ENCODE measurements at regions not wholly inside any gene's neighbourhood (a gene's known extent, or its start where the extent isn't known, plus 50 kb on each side); places are given as distances from the start of the nearest gene placed in this dataset.
"Not testable (repeated sequence)": the region's sequence is repeated elsewhere in the genome, so short reads cannot be mapped to it uniquely, and the experiment has no call there.

DNA sequence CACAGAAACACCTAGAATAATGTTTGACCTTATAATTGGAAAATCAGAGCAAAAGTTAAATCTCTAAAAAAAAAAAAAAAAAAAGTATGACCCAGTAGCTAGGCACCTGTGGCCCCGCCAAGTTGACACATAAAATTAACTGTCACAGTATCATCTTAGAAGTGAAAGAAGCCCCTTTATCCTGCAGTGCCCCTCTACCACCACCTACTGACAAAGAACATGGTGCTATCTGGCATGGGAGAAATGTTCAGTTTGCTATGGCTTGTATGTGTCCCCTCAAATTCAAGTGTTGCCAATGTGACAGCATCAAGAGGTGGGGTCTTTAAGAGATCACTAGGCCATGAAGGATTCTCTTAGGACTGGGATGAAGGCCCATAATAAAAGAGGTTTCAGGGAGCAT, 601.5 kb downstream of the TRIML1 start:
- H3K9me3 ChIP-seq (ENCODE audit: low read length); H3K4me3 ChIP-seq (ENCODE audit: low read depth in 1 of 2, low read length in 2 of 2); H3K27ac ChIP-seq (ENCODE audit: low read depth, low read length); H3K9ac ChIP-seq (ENCODE audit: low read length); H3K36me3 ChIP-seq (ENCODE audit: insufficient read depth, low read length); H3K27me3 ChIP-seq (ENCODE audit: control insufficient read depth in 1 of 2, insufficient read depth in 2 of 2, low read length in 2 of 2); H3K4me1 ChIP-seq (ENCODE audit: insufficient read depth, low read length): not testable (repeated sequence)

DNA sequence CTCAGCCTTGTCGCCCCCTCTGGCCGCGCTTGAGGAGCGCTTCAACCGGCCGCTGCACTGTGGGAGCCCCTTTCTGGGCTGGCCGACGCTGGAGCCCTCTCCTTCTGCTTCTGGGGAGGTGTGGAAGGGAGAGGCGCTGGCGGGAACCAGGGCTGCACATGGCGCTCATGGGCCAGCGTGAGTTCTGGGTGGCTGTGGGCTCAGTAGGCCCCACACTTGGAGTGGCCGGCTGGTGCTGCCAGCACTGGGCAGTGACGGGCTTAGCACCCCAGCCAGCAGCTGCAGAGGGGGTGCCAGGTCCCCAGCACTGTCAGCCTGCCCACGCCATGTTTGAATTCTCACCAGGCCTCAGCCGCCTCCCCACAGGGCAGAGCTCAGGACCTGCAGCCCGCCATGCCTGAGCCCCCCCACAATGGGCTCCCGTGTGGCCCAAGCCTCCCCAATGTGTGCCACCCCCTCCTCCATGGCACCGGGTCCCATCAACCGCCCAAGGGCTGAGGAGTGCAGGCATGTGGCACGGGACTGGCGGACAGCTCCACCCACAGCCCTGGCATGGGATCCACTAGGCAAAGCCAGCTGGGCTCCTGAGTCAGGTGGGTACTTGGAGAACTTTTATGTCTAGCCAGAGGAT, 615.2 kb downstream of the TRIML1 start:
- Histone ChIP-seq H3K27ac (ENCODE audit: low read depth, low read length) (no peak overlapping the region), H3K36me3 (ENCODE audit: insufficient read depth, low read length) (no peaks in the 10 kb centered on the region), H3K9ac (ENCODE audit: low read length) (no peak overlapping the region), H3K4me3 (ENCODE audit: low read depth in 1 of 2, low read length in 2 of 2) (no peak overlapping the region), H3K27me3 (ENCODE audit: control insufficient read depth in 1 of 2, insufficient read depth in 2 of 2, low read length in 2 of 2) (no peaks in the 10 kb centered on the region), H3K9me3 (ENCODE audit: low read length) (no peaks in the 10 kb centered on the region), H3K4me1 (ENCODE audit: insufficient read depth, low read length) (no peaks in the 10 kb centered on the region)

DNA sequence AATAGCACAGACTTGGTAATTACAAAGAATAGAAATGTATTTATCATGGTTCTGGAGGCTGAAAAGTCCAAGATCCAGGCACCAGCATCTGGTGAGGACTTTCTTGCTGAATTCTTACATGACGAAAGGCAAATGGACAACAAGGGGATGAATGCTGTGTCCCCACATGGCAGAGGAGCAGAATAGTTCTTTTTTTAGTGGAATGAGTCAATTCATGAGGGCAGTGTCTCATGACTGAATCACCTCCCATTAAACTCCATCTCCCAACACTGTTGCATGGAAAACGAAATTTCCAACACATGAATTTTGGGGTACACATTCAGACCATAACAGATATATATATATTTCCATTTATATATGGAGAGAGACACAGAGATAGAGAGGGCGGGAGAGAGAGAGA, 628.3 kb downstream of the TRIML1 start:
- Histone ChIP-seq H3K4me3 (ENCODE audit: low read depth in 1 of 2, low read length in 2 of 2) (no peak overlapping the region), H3K9ac (ENCODE audit: low read length) (no peak overlapping the region), H3K4me1 (ENCODE audit: insufficient read depth, low read length) (no peaks in the 10 kb centered on the region)

DNA sequence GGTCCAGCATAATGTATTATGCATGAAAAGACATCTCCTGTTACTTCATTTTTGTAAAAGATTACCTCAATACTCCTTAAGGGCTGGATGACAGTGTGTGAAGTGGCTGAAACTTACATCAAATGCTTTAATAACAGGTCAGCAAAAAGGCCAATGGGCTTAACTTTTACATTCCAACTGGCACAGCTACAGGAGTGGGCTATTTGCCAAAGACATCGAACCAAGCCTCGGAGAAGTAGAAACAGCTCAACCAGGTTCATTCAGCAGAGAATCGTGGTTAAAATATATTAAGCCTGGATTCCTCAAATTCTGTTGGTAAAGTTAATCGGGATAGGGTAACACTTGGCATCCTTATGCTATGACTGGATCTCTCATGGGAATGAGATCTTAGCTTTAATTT, 639.7 kb downstream of the TRIML1 start:
- Histone ChIP-seq H3K4me3 (ENCODE audit: low read depth in 1 of 2, low read length in 2 of 2) (no peak overlapping the region), H3K27me3 (ENCODE audit: control insufficient read depth in 1 of 2, insufficient read depth in 2 of 2, low read length in 2 of 2) (no peaks in the 10 kb centered on the region), H3K4me1 (ENCODE audit: insufficient read depth, low read length) (no peaks in the 10 kb centered on the region), H3K36me3 (ENCODE audit: insufficient read depth, low read length) (no peaks in the 10 kb centered on the region), H3K9me3 (ENCODE audit: low read length) (no peaks in the 10 kb centered on the region), H3K9ac (ENCODE audit: low read length) (no peak overlapping the region), H3K27ac (ENCODE audit: low read depth, low read length) (no peak overlapping the region)

More for the DNA sequence above, 628.3 kb downstream of the TRIML1 start:
- no peaks in the 10 kb centered on the region for H3K9me3 ChIP-seq (ENCODE audit: low read length)
- H3K27me3 ChIP-seq (ENCODE audit: control insufficient read depth in 1 of 2, insufficient read depth in 2 of 2, low read length in 2 of 2): no peaks in the 10 kb centered on the region
- H3K27ac ChIP-seq (ENCODE audit: low read depth, low read length): no peak overlapping the region
- no peaks in the 10 kb centered on the region for H3K36me3 ChIP-seq (ENCODE audit: insufficient read depth, low read length)

DNA sequence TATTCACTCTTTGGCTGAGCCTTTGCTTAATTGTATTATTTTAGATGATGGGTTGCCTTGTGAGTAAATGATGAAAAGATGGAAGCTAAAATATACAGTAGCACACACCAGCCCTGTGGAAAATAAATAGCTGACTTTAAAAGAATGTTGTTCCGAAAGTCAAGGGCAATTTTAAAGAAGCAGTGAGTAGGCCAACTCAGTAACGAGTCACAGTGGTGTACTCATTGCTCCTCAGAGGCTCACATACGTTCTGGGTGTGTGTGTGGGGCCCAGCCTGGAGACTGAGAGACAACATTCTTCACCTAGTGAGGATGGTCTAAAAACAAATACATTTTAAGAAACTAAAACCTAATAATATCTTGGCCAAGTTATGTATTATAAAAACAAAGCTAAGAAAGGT, 640.3 kb downstream of the TRIML1 start:
- Histone ChIP-seq H3K36me3 (ENCODE audit: insufficient read depth, low read length) (no peaks in the 10 kb centered on the region), H3K4me1 (ENCODE audit: insufficient read depth, low read length) (no peaks in the 10 kb centered on the region), H3K9ac (ENCODE audit: low read length) (no peak overlapping the region), H3K4me3 (ENCODE audit: low read depth in 1 of 2, low read length in 2 of 2) (no peak overlapping the region), H3K27ac (ENCODE audit: low read depth, low read length) (no peak overlapping the region), H3K9me3 (ENCODE audit: low read length) (no peaks in the 10 kb centered on the region), H3K27me3 (ENCODE audit: control insufficient read depth in 1 of 2, insufficient read depth in 2 of 2, low read length in 2 of 2) (no peaks in the 10 kb centered on the region)

DNA sequence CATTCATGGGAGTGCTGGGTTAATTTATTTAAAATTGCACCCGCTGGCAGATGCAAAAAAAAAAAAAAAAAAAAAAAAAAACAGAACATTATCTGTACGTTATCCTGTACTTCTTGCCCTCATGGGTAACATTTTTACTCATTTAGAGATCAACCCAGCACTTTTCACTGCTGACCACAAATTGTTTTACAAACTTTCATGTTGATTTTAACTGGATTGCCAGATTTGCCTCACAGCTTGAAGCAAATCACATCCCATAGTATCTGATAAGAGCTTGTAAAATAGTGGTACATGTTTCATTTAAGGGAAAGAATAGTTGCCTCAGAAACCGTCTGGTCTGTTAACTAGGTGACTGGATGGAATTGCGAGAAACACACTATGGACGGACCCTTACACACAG, 640.8 kb downstream of the TRIML1 start:
- Histone ChIP-seq H3K36me3 (ENCODE audit: insufficient read depth, low read length) (no peaks in the 10 kb centered on the region), H3K4me1 (ENCODE audit: insufficient read depth, low read length) (no peaks in the 10 kb centered on the region), H3K9me3 (ENCODE audit: low read length) (no peaks in the 10 kb centered on the region), H3K27ac (ENCODE audit: low read depth, low read length) (no peak overlapping the region), H3K4me3 (ENCODE audit: low read depth in 1 of 2, low read length in 2 of 2) (no peak overlapping the region), H3K27me3 (ENCODE audit: control insufficient read depth in 1 of 2, insufficient read depth in 2 of 2, low read length in 2 of 2) (no peaks in the 10 kb centered on the region), H3K9ac (ENCODE audit: low read length) (no peak overlapping the region)

DNA sequence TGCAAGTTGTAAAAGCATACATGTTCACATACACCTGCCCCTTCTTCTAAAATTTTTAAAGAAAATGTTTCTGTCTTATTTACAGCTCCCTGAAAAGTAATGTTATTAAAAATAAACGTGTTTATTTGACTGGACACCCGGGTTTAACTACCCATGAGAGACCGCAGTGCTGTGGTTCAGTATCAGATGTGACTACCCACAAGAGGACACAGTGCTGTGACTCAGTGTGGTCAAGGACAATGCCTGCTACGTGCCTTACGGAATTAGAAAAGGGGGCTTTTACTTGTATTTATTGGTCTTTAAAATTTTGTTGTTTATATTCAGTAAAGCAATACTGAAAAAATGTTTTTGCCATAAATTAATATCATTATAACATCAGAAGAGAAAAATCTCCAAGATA, 641.4 kb downstream of the TRIML1 start:
- no peaks in the 10 kb centered on the region for H3K9me3 ChIP-seq (ENCODE audit: low read length)
- H3K36me3 ChIP-seq (ENCODE audit: insufficient read depth, low read length): no peaks in the 10 kb centered on the region
- no peak overlapping the region for H3K4me3 ChIP-seq (ENCODE audit: low read depth in 1 of 2, low read length in 2 of 2)
- H3K4me1 ChIP-seq (ENCODE audit: insufficient read depth, low read length): no peaks in the 10 kb centered on the region
- H3K9ac ChIP-seq (ENCODE audit: low read length): no peak overlapping the region
- no peak overlapping the region for H3K27ac ChIP-seq (ENCODE audit: low read depth, low read length)
- no peaks in the 10 kb centered on the region for H3K27me3 ChIP-seq (ENCODE audit: control insufficient read depth in 1 of 2, insufficient read depth in 2 of 2, low read length in 2 of 2)

DNA sequence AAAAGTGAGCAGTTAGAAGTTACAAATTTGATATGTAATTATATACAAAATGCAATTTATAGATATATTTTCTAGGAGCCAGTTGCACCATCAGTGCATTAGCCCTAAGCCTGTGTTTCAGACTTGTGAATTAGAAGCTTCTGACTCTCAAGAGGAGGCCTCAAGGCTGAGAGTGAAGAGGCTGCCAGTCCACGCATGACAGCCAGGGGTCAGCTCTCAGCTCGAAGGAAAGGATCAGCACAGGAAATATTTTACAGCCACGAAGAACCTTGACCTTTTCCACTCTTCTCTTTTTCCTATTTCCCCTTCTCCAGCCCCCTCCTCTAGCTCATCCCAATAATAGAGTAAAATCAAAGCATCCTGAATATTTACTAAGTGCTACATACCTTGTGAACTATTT, 642.4 kb downstream of the TRIML1 start:
- H3K9ac ChIP-seq (ENCODE audit: low read length): no peak overlapping the region
- H3K9me3 ChIP-seq (ENCODE audit: low read length): no peaks in the 10 kb centered on the region
- H3K4me1 ChIP-seq (ENCODE audit: insufficient read depth, low read length): no peaks in the 10 kb centered on the region
- no peaks in the 10 kb centered on the region for H3K27me3 ChIP-seq (ENCODE audit: control insufficient read depth in 1 of 2, insufficient read depth in 2 of 2, low read length in 2 of 2)
- H3K4me3 ChIP-seq (ENCODE audit: low read depth in 1 of 2, low read length in 2 of 2): no peak overlapping the region
- no peaks in the 10 kb centered on the region for H3K36me3 ChIP-seq (ENCODE audit: insufficient read depth, low read length)
- no peak overlapping the region for H3K27ac ChIP-seq (ENCODE audit: low read depth, low read length)

DNA sequence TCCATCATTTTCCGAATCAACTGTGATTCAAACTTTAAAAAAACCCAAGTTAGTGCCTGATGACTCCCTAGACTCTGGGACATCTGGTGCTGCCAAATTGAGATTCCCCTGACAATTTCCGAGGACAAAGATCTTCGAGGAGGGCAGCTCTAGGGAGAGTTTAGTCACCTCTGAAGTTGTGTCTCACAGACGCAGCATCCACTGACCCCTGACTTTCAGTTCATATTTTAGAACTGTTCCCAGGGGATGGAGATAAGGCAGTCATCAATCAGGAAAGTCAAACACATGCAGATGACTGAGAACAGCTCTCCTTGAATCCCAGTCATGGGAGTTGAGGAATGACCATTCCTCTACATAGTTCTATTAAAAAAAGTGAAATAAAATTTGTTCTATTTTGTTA, 643.9 kb downstream of the TRIML1 start:
- no peaks in the 10 kb centered on the region for H3K4me1 ChIP-seq (ENCODE audit: insufficient read depth, low read length)
- no peaks in the 10 kb centered on the region for H3K36me3 ChIP-seq (ENCODE audit: insufficient read depth, low read length)
- H3K4me3 ChIP-seq (ENCODE audit: low read depth in 1 of 2, low read length in 2 of 2): no peak overlapping the region
- no peak overlapping the region for H3K9ac ChIP-seq (ENCODE audit: low read length)
- no peaks in the 10 kb centered on the region for H3K27me3 ChIP-seq (ENCODE audit: control insufficient read depth in 1 of 2, insufficient read depth in 2 of 2, low read length in 2 of 2)
- H3K9me3 ChIP-seq (ENCODE audit: low read length): no peaks in the 10 kb centered on the region
- H3K27ac ChIP-seq (ENCODE audit: low read depth, low read length): no peak overlapping the region

DNA sequence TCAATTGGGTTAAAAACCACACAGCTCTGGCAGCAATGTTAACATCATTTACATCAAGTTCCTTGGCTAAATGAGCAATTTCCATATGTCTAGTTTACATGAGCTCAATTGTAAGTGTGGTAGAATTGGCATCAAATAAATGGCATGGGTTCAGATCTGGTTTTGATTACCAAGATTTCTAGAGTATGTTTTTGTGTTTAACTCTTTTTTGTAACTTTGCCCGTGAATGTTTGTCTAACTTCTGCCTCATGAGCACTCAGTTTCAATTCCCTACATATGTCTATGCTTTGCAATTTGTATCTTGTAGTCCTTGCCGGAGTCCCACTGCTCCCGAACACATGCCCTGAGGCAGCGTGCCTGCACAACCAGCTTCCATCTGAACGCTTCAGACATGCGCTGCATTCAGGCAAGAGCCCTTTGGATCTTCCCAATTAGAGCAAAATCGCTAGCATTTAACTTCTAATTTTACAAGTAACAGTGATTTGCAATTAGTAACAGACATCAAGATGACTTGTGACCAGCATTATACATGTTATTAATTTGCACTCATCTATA, 644.4 kb downstream of the TRIML1 start:
- Histone ChIP-seq H3K27ac (ENCODE audit: low read depth, low read length) (no peak overlapping the region), H3K4me1 (ENCODE audit: insufficient read depth, low read length) (no peaks in the 10 kb centered on the region), H3K36me3 (ENCODE audit: insufficient read depth, low read length) (no peaks in the 10 kb centered on the region), H3K9ac (ENCODE audit: low read length) (no peak overlapping the region), H3K9me3 (ENCODE audit: low read length) (no peaks in the 10 kb centered on the region), H3K27me3 (ENCODE audit: control insufficient read depth in 1 of 2, insufficient read depth in 2 of 2, low read length in 2 of 2) (no peaks in the 10 kb centered on the region), H3K4me3 (ENCODE audit: low read depth in 1 of 2, low read length in 2 of 2) (no peak overlapping the region)

DNA sequence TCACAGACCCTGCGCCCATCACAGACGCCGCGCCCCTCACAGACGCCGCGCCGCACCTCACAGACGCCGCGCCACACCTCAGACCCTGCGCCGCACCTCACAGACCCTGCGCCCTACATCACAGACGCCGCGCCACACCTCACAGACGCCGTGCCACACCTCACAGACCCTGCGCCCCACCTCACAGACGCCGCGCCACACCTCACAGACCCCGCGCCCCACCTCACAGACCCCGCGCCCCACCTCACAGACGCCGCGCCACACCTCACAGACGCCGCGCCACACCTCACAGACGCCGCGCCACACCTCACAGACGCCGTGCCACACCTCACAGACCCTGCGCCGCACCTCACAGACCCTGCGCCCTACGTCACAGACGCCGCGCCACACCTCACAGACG, 657.4 kb downstream of the TRIML1 start:
- not testable (repeated sequence) for H3K9ac ChIP-seq (ENCODE audit: low read length); H3K27me3 ChIP-seq (ENCODE audit: control insufficient read depth in 1 of 2, insufficient read depth in 2 of 2, low read length in 2 of 2); H3K4me1 ChIP-seq (ENCODE audit: insufficient read depth, low read length); H3K4me3 ChIP-seq (ENCODE audit: low read depth in 1 of 2, low read length in 2 of 2); H3K36me3 ChIP-seq (ENCODE audit: insufficient read depth, low read length); H3K27ac ChIP-seq (ENCODE audit: low read depth, low read length); H3K9me3 ChIP-seq (ENCODE audit: low read length)

DNA sequence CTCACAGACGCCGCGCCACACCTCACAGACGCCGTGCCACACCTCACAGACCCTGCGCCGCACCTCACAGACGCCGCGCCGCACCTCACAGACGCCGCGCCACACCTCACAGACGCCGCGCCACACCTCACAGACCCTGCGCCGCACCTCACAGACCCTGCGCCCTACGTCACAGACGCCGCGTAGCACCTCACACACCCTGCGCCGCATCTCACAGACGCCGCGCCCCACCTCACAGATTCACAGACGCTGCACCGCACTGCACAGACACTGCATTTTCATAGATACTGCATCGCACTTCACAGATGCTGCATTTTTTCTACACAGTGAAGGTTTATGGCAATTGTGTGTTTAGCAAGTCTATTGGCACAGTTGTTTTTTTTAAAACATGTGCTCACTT, 657.8 kb downstream of the TRIML1 start:
- H3K36me3 ChIP-seq (ENCODE audit: insufficient read depth, low read length); H3K27ac ChIP-seq (ENCODE audit: low read depth, low read length); H3K9me3 ChIP-seq (ENCODE audit: low read length); H3K4me3 ChIP-seq (ENCODE audit: low read depth in 1 of 2, low read length in 2 of 2); H3K27me3 ChIP-seq (ENCODE audit: control insufficient read depth in 1 of 2, insufficient read depth in 2 of 2, low read length in 2 of 2); H3K9ac ChIP-seq (ENCODE audit: low read length); H3K4me1 ChIP-seq (ENCODE audit: insufficient read depth, low read length): not testable (repeated sequence)

All from muscle layer of colon (tissue), 2 donors.